GM12891 (cell line): ENCODE measurements at regions not wholly inside any gene's neighbourhood (a gene's known extent, or its start where the extent isn't known, plus 50 kb on each side); places are given as distances from the start of the nearest gene placed in this dataset.

Source experiments
- DNase-seq: peaks from one replicate; pipeline ENCODE4 v3.0.0; 2011; ENCODE audit warnings: low spot score; ENCODE audit not compliant: insufficient read length
- FAIRE-seq: peaks from 2 replicates; lab custom pipeline; 2011; peaks lifted over from hg19 to GRCh38; lab: Jason Lieb, UNC
- PAX5 ChIP-seq: IDR thresholded peaks from 2 replicates; pipeline ENCODE4 v1.6.1; 2011; ENCODE audit warnings: low read length, moderate library complexity, mild to moderate bottlenecking; ENCODE audit not compliant: insufficient read depth, severe bottlenecking
- POLR2A ChIP-seq: IDR thresholded peaks from 2 replicates; pipeline ENCODE4 v1.6.1; 2011; ENCODE audit warnings: low read depth, low read length, control low read depth
- POLR2AphosphoS5 ChIP-seq: IDR thresholded peaks from 2 replicates; pipeline ENCODE4 v1.6.1; 2011; ENCODE audit warnings: low read depth, low read length, control low read depth
- POU2F2 ChIP-seq: IDR thresholded peaks from 2 replicates; pipeline ENCODE4 v1.6.1; 2011; ENCODE audit warnings: low read depth, mild to moderate bottlenecking, control low read depth, low read length, moderate library complexity
- SPI1 ChIP-seq: IDR thresholded peaks from 2 replicates; pipeline ENCODE4 v1.6.1; 2011; ENCODE audit warnings: low read depth, low read length, control low read depth
- TAF1 ChIP-seq: IDR thresholded peaks from 2 replicates; pipeline ENCODE4 v1.6.1; 2011; ENCODE audit warnings: low read depth, low read length, control low read depth

DNA sequence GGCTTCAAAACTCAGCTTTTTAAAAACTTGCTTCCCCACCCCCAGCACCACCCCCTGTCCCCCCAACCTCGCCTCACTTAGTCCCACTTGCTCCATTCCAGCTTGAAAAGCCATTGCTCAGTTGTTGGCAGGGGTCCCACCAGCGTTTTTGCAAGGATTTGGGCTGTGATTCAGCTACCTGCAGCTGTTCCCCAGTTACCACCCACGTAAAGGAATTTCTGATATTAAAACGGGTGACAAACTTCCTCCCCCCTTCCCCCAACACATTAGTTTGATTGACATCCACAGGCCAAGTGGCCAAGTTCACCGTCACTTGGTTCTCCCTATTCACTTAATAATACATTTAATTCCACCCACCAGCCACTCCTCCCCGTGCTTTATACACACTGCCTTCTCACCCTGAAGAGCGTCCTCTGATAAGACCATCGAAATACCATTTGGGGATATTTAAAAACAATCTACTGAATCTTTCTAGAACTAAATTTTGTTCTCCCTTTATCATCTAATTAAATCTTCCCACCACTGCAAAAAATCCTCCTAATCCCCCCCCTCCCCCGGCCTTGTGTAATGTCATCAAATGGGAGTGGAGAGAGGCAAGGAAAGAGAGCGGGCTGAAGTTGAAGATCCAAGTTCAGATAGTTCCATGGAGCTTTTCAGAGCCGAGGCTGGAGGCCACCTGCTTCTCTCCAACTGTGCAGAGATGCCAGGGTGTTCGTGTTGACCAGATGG is 55.1 kb downstream of the SOX9 start:
- FAIRE-seq (no peak), DNase-seq (no peak)
- TF ChIP-seq TAF1 (no peak), POLR2AphosphoS5 (no peak), SPI1 (no peak), PAX5 (no peak), POU2F2 (no peak), POLR2A (no peak)

DNA sequence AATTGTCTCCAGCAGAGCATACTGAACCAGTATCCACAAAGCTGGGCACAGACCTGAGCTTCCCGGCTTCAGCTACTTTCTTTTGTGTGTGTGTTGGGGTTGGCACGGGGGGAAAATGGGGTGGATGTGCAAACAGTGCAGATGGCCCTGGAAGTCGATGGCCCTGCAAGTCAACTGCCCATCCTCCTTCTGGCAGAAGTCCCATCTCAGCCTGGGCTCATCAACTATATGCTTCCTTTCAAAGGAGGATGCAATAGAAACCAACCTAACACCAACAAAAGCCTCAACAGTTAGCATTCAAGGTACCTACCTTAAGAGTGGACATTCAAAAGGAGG is 55.7 kb downstream of the SOX9 start:
- no peak for FAIRE-seq
- TF ChIP-seq POU2F2 (no peak), POLR2A (no peak), PAX5 (no peak), POLR2AphosphoS5 (no peak), SPI1 (no peak), TAF1 (no peak)
- DNase-seq = no peak

DNA sequence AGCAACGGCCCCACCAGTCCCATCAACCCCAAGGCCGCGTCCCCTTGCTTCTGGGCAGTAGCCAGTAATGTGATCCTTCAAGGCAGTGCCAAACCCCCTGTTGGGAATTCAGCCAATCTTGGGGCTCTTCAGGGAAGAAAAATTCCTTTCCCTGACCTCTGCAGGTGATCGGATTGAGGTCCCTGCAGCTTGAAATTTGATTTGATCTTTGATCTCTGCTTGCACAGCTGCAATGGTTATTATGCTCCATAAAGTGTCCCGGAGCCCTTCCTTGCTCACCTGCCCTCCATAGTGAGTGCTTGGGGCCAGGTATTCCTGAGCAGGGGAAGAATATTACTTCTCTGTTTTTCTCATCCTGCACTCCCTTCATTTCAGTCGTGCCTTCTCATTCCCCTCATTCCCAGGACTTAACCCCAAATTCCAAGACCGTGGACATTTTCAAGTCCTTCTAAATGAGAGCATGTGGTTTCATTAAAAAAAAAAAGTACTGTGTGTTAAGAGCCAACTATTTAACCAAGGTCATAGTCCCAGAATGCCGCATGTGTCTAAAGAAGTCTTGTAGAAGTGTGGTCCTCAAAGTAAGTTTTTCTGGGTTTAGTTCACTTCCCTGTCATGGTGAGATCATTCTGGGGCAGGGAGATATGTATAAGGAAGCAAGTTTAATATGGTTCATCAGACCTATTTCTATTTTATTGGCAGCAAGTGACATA is 56.3 kb downstream of the SOX9 start:
- no peak for DNase-seq
- no peak for TF ChIP-seq PAX5
- no peak for TF ChIP-seq SPI1
- TF ChIP-seq POU2F2 = no peak
- TF ChIP-seq POLR2A = no peak
- no peak for TF ChIP-seq POLR2AphosphoS5
- no peak for FAIRE-seq

DNA sequence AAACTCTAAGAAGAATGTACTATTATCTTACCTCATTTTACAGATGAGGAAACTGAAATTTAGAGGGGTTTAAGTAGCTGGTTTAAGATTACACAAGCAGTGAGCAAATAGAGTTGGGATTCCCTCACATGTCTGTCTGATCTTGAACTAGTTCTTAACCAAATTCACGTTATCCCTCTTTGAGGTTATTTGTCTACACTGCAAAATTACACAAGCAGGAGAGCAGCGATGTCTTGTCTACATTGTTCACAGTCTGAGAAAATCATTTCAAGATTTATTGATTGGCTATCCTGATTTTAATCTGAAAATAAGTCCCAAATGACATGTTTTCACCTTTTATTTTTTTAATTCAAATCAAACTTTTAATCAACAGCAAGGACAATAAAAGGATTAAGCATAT is 56.9 kb downstream of the SOX9 start:
- FAIRE-seq (no peak), DNase-seq (no peak)

DNA sequence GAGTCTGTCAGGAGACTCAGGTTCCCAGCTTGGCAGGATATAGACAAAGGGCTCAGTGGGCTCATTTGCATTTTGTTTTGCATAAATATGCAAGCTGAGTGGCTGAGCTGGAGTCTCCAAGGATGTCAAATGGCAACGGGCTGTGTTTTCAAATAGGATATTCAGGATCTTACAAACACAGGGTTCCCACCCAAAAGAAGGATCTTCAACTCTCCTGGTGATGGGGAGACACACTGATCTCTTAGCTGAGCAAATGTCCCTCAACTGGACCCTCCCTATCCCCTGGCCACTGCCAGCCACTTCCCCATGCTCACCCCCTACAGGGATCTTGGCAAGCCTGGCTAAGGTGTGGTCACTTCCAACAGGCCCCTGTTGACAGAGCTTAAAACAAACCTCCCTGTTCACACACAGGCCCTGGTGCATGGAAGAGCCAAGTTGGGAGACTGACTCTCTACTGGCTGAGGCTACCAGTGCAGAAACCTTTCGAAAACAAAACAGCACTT is 61.6 kb downstream of the SOX9 start:
- DNase-seq = no peak
- FAIRE-seq = no peak
- TF ChIP-seq SPI1 (no peak), POU2F2 (no peak), POLR2A (no peak), PAX5 (no peak), TAF1 (no peak), POLR2AphosphoS5 (no peak)

More for the DNA sequence above, 56.9 kb downstream of the SOX9 start:
- TF ChIP-seq PAX5 (no peak), POLR2A (no peak), POU2F2 (no peak), POLR2AphosphoS5 (no peak), TAF1 (no peak), SPI1 (no peak)

DNA sequence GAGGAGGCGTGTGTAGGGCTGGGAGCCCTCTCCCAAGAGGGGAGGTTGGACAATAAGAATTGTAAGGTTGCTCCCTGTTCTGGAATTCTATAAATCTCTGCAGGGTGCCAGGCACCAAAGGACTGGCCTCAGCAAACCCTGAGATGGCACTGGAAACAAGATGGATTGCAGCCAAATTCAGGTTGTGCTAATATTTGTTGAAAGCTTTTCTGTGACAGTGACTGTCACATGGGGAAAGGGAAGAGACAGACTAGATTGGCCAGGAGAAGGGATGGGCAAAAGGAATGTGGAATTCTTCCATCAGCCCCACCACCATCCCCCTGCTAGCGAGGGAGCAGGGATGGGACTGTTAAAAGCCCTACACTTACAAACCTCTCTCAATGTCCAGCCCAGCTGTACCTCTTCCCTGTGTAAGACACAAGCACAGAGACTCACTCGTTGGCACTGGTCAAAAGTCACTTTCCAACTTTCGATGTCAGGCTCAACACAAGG is 62.4 kb downstream of the SOX9 start:
- TF ChIP-seq PAX5 = no peak
- no peak for TF ChIP-seq TAF1
- TF ChIP-seq SPI1 = no peak
- FAIRE-seq (no peak), DNase-seq (no peak)

DNA sequence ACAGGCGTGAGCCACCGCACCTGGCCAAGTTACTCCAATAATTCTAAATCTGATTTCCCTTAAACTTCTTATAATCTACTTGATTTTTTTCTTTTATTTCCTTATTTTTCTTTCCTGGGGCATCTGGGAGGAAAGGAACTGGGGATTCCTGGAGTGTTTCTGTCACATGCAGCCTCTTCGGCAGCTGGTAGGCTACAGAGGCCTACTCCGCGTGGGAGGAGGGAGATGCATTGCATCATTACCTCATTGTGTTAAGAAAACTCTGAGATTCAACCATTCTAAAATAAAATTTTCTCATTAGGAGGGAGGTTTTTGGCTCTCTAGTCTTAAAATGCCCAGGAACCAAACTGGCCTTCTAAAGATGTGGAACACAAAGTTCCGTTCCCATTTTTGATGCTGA is 64.0 kb downstream of the SOX9 start:
- FAIRE-seq (no peak), DNase-seq (no peak)
- TF ChIP-seq PAX5 (no peak), POU2F2 (no peak)

DNA sequence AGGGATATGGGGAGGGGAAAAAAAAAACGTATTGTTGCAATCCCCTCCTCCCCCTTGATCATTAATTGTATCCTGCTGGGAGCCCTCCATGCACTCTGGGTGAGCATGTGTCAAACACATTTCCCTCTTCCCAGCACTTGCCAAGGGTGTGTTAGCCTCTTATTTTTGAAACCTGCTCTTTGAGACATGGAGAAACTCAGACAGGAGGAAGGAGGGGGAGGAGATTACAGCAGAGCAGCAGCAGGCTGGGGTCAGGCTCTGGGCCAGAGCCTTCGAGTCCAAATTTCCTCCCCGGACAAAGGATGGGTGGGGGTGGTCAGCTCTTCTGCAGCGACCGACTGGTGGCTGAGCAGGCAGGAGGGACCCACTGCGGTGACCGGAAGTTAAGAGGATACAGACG is 64.7 kb downstream of the SOX9 start:
- DNase-seq (no peak), FAIRE-seq (no peak)
- TF ChIP-seq POLR2AphosphoS5 (no peak), PAX5 (no peak), TAF1 (no peak), POLR2A (no peak), SPI1 (no peak), POU2F2 (no peak)

DNA sequence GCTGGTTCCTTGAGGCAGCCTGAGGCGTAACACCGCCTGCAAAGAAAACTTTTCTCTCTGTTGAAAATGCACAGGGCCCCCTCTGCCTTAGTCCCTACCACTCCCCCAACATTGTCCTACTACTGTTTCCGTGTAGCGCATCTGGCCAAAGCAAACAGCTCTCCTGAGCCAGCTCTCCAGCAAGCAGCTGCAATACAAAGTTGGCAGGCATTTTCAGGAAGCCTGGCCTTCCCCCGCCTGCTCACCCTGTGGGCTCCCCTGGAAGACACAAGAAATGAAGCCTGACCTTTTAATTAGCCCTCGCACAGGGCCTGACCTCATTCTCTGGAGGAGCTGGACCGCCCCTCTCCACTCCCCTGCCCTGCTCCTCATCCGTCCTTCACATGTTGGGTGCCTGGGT is 66.7 kb downstream of the SOX9 start:
- TF ChIP-seq POU2F2 = no peak
- TF ChIP-seq TAF1 = no peak
- no peak for TF ChIP-seq PAX5
- TF ChIP-seq SPI1 = no peak
- TF ChIP-seq POLR2A = no peak
- no peak for TF ChIP-seq POLR2AphosphoS5
- DNase-seq (no peak), FAIRE-seq (no peak)
